ENCODE measurements at regions not wholly inside any gene's neighbourhood (a gene's known extent, or its start where the extent isn't known, plus 50 kb on each side); places are given as distances from the start of the nearest gene placed in this dataset.

GRCh38 chr2:2721296-2721835, 390.3 kb upstream of the MYT1L start:
- Histone ChIP-seq H3K9me3 (replicated peaks; ENCODE audit: control insufficient read depth, insufficient read depth, low read length) (no peaks in the 10 kb centered on the region), H3K79me2 (ENCODE audit: control insufficient read depth, insufficient read depth, low read length) (no peaks in the 10 kb centered on the region), H3K4me3 (no peak overlapping the region), H3K27me3 (replicated peaks in 1 of 2; ENCODE audit: control insufficient read depth in 2 of 2, insufficient read depth in 2 of 2, low read length in 1 of 2) (no peaks in the 10 kb centered on the region), H4K20me1 (ENCODE audit: control insufficient read depth, insufficient read depth) (no peaks in the 10 kb centered on the region), H3K36me3 (ENCODE audit: control insufficient read depth in 2 of 2, insufficient read depth in 2 of 2, low read length in 1 of 2) (no peaks in the 10 kb centered on the region), H3K4me1 (ENCODE audit: control insufficient read depth, insufficient read depth, low read length) (no peaks in the 10 kb centered on the region), H3K4me2 (ENCODE audit: control insufficient read depth, insufficient read depth) (no peak overlapping the region), H3K27ac (ENCODE audit: control insufficient read depth, insufficient read depth) (no peak overlapping the region), H2AFZ (ENCODE audit: control insufficient read depth, low read depth, low read length) (no peak overlapping the region), H3K9ac (ENCODE audit: control insufficient read depth, insufficient read depth, low read length) (no peak overlapping the region)
- FAIRE-seq: no peak
- ChIA-PET RAD21 (ENCODE audit: unreplicated experiment) (no interaction called here), CTCF (no interaction called here), SMC1A (ENCODE audit: uncharacterized antibody, unreplicated experiment) (no interaction called here), POLR2A (no interaction called here)
- no TSS peak for BruUV-seq (replicated peaks)
- in situ Hi-C loops (cut with MboI): no loop called here
- no peak for DNase-seq (ENCODE audit: low read depth, low spot score)
- no peak for ATAC-seq
- intact Hi-C loops (cut with micrococcal nuclease; ENCODE audit: unreplicated experiment): no loop called here
- 41% methylated on average over 23 of the region's 23 CpGs for WGBS (ENCODE audit: insufficient coverage, insufficient replicate concordance, low lambda C conversion rate, missing lambda C conversion rate)
- TF ChIP-seq ZNF687 (IDR thresholded peaks at IDR 0.05) (no peak), ZNF384 (IDR thresholded peaks at IDR 0.05; ENCODE audit: borderline replicate concordance, low read depth, low read length) (no peak), BRCA1 (IDR thresholded peaks at IDR 0.05; ENCODE audit: low read depth, low read length) (no peak), STAT1 (conservative IDR thresholded peaks at IDR 0.05) (no peak), FOXK2 (IDR thresholded peaks at IDR 0.05) (no peak), ZBTB40 (IDR thresholded peaks at IDR 0.05; ENCODE audit: borderline replicate concordance) (no peak), ATF7 (IDR thresholded peaks at IDR 0.05; ENCODE audit: low read depth) (no peak), BCL11A (IDR thresholded peaks at IDR 0.05; ENCODE audit: low read depth, low read length) (no peak), JUNB (IDR thresholded peaks at IDR 0.05) (no peak), NFYA (IDR thresholded peaks at IDR 0.05; ENCODE audit: borderline replicate concordance, low read depth, low read length) (no peak), BMI1 (IDR thresholded peaks at IDR 0.05; ENCODE audit: borderline replicate concordance) (no peak), POLR2A (IDR thresholded peaks at IDR 0.05; ENCODE audit: low read depth, low read length) (no peak), TCF3 (IDR thresholded peaks at IDR 0.05; ENCODE audit: borderline replicate concordance, insufficient read depth, low read depth, low read length) (no peak), LARP7 (IDR thresholded peaks at IDR 0.05) (no peak), MLLT1 (IDR thresholded peaks at IDR 0.05) (no peak), ASH2L (IDR thresholded peaks at IDR 0.05; ENCODE audit: borderline replicate concordance, low read depth) (no peak)

Measured in GM12878 (cell line).